ENCODE measurements at regions not wholly inside any gene's neighbourhood (a gene's known extent, or its start where the extent isn't known, plus 50 kb on each side); places are given as distances from the start of the nearest gene placed in this dataset.
"Not testable (repeated sequence)": the region's sequence is repeated elsewhere in the genome, so short reads cannot be mapped to it uniquely, and the experiment has no call there.

GRCh38 chrX:26597981-26598380 lies 382.0 kb downstream of the MAGEB5 start:
- DNase-seq (ENCODE audit: low read depth, low spot score), result no peak

GRCh38 chrX:26590849-26591248 lies 374.9 kb downstream of the MAGEB5 start:
- DNase-seq (ENCODE audit: low read depth, low spot score), result no peak

- DNase-seq (ENCODE audit: low read depth, low spot score), result peak; percentile 85
Observed at GRCh38 chrX:26586570-26586969, 370.6 kb downstream of the MAGEB5 start.

GRCh38 chrX:26581091-26581490 lies 365.1 kb downstream of the MAGEB5 start:
- DNase-seq (ENCODE audit: low read depth, low spot score), result no peak

GRCh38 chrX:26580021-26580420 lies 364.1 kb downstream of the MAGEB5 start:
- DNase-seq (ENCODE audit: low read depth, low spot score), result no peak

- no peak for DNase-seq (ENCODE audit: low read depth, low spot score)
Observed at GRCh38 chrX:26574234-26574633, 358.3 kb downstream of the MAGEB5 start.

- no peak for DNase-seq (ENCODE audit: low read depth, low spot score)
Observed at GRCh38 chrX:26562156-26562555, 346.2 kb downstream of the MAGEB5 start.

- DNase-seq (ENCODE audit: low read depth, low spot score), result no peak
Observed at GRCh38 chrX:26559855-26560254, 343.9 kb downstream of the MAGEB5 start.

GRCh38 chrX:26558719-26559386 lies 342.9 kb downstream of the MAGEB5 start:
- DNase-seq (ENCODE audit: low read depth, low spot score), result no peak

GRCh38 chrX:26557691-26558321 lies 341.8 kb downstream of the MAGEB5 start:
- no peak for DNase-seq (ENCODE audit: low read depth, low spot score)

- DNase-seq (ENCODE audit: low read depth, low spot score), result peak; percentile 20
Observed at GRCh38 chrX:26525768-26526167, 309.8 kb downstream of the MAGEB5 start.

- peak; percentile 24 for DNase-seq (ENCODE audit: low read depth, low spot score)
Observed at GRCh38 chrX:26522501-26522900, 306.5 kb downstream of the MAGEB5 start.

- DNase-seq (ENCODE audit: low read depth, low spot score), result no peak
Observed at GRCh38 chrX:26511589-26512363, 295.8 kb downstream of the MAGEB5 start.

GRCh38 chrX:26470941-26471340 lies 255.0 kb downstream of the MAGEB5 start:
- no peak for DNase-seq (ENCODE audit: low read depth, low spot score)

GRCh38 chrX:26466387-26466786 lies 250.4 kb downstream of the MAGEB5 start:
- DNase-seq (ENCODE audit: low read depth, low spot score), result no peak

- DNase-seq (ENCODE audit: low read depth, low spot score), result no peak
Observed at GRCh38 chrX:26445288-26445687, 229.3 kb downstream of the MAGEB5 start.

GRCh38 chrX:26444417-26444816 lies 228.4 kb downstream of the MAGEB5 start:
- DNase-seq (ENCODE audit: low read depth, low spot score), result not testable (repeated sequence)

GRCh38 chrX:26442340-26442739 lies 226.4 kb downstream of the MAGEB5 start:
- DNase-seq (ENCODE audit: low read depth, low spot score), result no peak

- peak; percentile 4 for DNase-seq (ENCODE audit: low read depth, low spot score)
Observed at GRCh38 chrX:26414534-26414933, 198.6 kb downstream of the MAGEB5 start.

- DNase-seq (ENCODE audit: low read depth, low spot score), result peak; percentile 13
Observed at GRCh38 chrX:26411045-26411444, 195.1 kb downstream of the MAGEB5 start.

- DNase-seq (ENCODE audit: low read depth, low spot score), result no peak
Observed at GRCh38 chrX:26409636-26410035, 193.7 kb downstream of the MAGEB5 start.

GRCh38 chrX:26387906-26388305 lies 171.9 kb downstream of the MAGEB5 start:
- no peak for DNase-seq (ENCODE audit: low read depth, low spot score)

Measured in ELF-1 (cell line).